ENCODE measurements at regions not wholly inside any gene's neighbourhood (a gene's known extent, or its start where the extent isn't known, plus 50 kb on each side); places are given as distances from the start of the nearest gene placed in this dataset.

DNA sequence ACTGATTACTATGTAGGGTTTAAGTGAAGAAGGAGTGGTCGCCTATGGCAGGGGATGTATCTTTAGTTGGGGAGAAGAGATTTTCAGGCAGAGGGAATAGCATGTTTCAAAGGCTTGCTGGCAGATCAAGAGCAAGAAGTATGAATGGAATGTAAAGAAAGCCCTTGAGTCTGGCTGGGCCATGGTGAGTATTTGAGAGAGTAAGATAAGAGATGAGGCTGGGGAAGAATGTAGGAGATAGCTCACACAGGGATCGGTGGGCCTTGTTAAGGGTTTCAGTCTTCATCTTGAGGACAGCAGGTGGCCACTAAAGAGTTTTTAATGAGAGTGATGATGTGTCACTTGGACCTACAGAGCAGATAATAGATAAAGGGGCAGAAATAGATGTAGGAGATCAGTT, 319.1 kb upstream of the RPS6KA3 start:
- H3K4me3 ChIP-seq (ENCODE audit: low read depth, low read length), result no peak overlapping the region
- no peak for TF ChIP-seq POLR2A (IDR thresholded peaks at IDR 0.05; ENCODE audit: extremely low read depth, insufficient read length)
- TF ChIP-seq, protein P1, sequence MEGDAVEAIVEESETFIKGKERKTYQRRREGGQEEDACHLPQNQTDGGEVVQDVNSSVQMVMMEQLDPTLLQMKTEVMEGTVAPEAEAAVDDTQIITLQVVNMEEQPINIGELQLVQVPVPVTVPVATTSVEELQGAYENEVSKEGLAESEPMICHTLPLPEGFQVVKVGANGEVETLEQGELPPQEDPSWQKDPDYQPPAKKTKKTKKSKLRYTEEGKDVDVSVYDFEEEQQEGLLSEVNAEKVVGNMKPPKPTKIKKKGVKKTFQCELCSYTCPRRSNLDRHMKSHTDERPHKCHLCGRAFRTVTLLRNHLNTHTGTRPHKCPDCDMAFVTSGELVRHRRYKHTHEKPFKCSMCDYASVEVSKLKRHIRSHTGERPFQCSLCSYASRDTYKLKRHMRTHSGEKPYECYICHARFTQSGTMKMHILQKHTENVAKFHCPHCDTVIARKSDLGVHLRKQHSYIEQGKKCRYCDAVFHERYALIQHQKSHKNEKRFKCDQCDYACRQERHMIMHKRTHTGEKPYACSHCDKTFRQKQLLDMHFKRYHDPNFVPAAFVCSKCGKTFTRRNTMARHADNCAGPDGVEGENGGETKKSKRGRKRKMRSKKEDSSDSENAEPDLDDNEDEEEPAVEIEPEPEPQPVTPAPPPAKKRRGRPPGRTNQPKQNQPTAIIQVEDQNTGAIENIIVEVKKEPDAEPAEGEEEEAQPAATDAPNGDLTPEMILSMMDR (IDR thresholded peaks at IDR 0.05; ENCODE audit: low read depth, low read length), result no peak
- no peak for TF ChIP-seq MYC (IDR thresholded peaks at IDR 0.05; ENCODE audit: low read depth, low read length)
- TF ChIP-seq, protein P2, sequence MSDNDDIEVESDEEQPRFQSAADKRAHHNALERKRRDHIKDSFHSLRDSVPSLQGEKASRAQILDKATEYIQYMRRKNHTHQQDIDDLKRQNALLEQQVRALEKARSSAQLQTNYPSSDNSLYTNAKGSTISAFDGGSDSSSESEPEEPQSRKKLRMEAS (IDR thresholded peaks at IDR 0.05; ENCODE audit: low read depth, low read length), result no peak
- no peak for DNase-seq (ENCODE audit: low read depth)

DNA sequence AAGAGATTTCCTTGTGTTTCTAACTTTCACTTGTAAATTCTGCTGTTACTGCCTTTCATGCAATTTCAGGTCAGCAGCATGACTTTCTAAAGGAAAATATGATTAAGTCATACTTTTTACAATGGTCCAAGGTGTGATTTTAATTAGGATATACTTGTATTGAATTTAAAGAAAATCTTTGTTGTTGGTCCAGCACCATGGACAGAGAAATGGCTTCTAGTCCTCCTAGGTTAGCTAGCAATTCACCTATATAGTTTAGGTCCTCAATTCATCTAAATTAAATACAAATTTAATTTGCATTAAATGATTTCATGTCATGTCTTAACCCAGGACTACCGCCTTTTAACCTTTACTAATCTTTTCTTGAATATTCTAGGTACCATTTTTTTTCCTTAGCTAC, 304.9 kb upstream of the RPS6KA3 start:
- peak; percentile 5 for DNase-seq (ENCODE audit: low read depth)
- TF ChIP-seq POLR2A (IDR thresholded peaks at IDR 0.05; ENCODE audit: extremely low read depth, insufficient read length), result no peak
- TF ChIP-seq, protein P1 (IDR thresholded peaks at IDR 0.05; ENCODE audit: low read depth, low read length), result no peak
- TF ChIP-seq MYC (IDR thresholded peaks at IDR 0.05; ENCODE audit: low read depth, low read length), result no peak
- TF ChIP-seq, protein P2 (IDR thresholded peaks at IDR 0.05; ENCODE audit: low read depth, low read length), result no peak

DNA sequence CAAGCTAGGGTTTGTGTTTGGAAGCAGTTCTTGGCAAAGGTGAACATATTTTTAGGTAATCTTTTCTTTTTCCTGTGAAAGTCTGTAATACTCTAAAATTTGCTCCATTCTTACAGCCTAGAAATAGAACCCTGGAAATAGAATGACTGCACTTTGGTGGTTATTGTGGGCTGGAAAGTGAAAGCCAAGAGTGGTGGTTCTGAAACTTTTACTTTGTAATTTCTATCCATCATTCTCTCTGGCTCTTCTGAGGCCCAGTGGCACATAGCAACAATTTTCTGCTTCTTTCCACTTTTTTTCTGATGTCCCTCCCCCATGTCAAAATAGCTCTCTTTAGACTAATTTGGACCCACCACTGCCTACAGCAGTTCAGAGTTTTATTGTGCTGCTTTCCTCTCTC, 300.4 kb upstream of the RPS6KA3 start:
- TF ChIP-seq MYC (IDR thresholded peaks at IDR 0.05; ENCODE audit: low read depth, low read length), result no peak
- no peak for TF ChIP-seq POLR2A (IDR thresholded peaks at IDR 0.05; ENCODE audit: extremely low read depth, insufficient read length)
- TF ChIP-seq, protein P1 (IDR thresholded peaks at IDR 0.05; ENCODE audit: low read depth, low read length), result no peak
- TF ChIP-seq, protein P2 (IDR thresholded peaks at IDR 0.05; ENCODE audit: low read depth, low read length), result no peak
- no peak for DNase-seq (ENCODE audit: low read depth)

More for the DNA sequence above, 304.9 kb upstream of the RPS6KA3 start:
- no peak overlapping the region for H3K4me3 ChIP-seq (ENCODE audit: low read depth, low read length)

DNA sequence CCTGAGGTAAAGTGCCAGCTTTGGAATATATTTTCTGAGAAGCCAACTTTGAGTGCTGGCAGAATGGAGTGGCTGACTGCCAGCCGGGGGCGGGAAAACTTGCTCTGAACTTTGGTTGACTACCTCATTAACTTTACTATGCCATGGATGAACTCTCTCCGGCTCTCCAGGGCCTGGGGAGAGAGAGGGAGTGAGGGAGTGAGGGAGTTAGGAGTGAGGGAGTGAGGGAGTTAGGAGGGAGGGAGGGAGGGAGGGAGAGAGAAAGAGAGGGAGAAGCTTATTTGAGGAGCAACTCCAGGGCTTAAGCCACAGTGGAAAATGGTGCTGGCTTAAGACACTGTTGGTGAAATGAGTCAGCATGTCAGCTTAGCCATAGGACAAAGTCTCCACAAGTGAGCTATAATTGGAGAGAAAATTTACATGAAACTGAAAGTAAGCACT, 280.9 kb upstream of the RPS6KA3 start:
- no peak overlapping the region for H3K4me3 ChIP-seq (ENCODE audit: low read depth, low read length)
- DNase-seq (ENCODE audit: low read depth), result peak; percentile 35
- TF ChIP-seq, protein P1 (IDR thresholded peaks at IDR 0.05; ENCODE audit: low read depth, low read length), result no peak

More for the DNA sequence above, 300.4 kb upstream of the RPS6KA3 start:
- no peak overlapping the region for H3K4me3 ChIP-seq (ENCODE audit: low read depth, low read length)

DNA sequence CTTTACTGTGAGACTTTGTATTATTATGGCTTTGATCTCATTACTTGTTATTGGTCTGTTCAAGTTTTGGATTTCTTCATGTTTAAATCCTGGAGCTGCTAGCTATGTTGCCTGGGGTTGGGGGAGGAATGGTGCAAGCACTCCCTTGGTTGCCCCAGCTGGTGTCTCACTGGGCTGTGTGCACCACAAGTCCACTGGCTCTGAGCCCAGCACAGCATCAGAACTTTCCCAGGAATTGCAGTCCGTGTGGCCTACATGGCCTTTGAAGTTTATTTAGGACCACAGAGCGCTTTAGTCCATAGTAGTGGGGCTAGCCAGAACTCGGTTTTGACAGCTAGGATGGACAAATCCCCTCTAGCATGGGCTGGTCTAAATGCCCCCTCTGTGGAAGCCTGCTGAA, 278.8 kb upstream of the RPS6KA3 start:
- no peak for DNase-seq (ENCODE audit: low read depth)
- TF ChIP-seq, protein P1 (IDR thresholded peaks at IDR 0.05; ENCODE audit: low read depth, low read length), result no peak
- no peak for TF ChIP-seq POLR2A (IDR thresholded peaks at IDR 0.05; ENCODE audit: extremely low read depth, insufficient read length)
- TF ChIP-seq, protein P2 (IDR thresholded peaks at IDR 0.05; ENCODE audit: low read depth, low read length), result no peak
- no peak for TF ChIP-seq MYC (IDR thresholded peaks at IDR 0.05; ENCODE audit: low read depth, low read length)
- H3K4me3 ChIP-seq (ENCODE audit: low read depth, low read length), result no peak overlapping the region

DNA sequence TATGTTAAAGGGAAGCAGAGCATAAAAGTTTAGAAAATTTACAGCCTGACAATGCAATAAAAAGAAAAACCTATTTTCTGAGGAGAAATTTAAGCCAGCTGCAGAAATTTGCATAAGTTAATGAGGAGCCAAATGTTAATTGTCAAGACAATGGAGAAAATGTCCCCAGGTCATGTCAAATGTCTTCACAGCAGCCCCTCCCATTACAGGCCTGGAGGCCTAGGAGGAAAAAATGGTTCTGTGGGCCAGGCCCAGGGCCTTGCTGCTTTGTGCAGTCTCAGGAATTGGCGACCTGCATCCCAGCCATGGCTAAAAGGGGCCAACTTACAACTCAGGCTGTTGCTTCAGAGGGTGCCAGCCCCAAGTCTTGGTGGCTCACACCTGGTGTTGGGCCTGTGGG, 275.4 kb upstream of the RPS6KA3 start:
- H3K4me3 ChIP-seq (ENCODE audit: low read depth, low read length), result no peak overlapping the region
- no peak for DNase-seq (ENCODE audit: low read depth)
- TF ChIP-seq POLR2A (IDR thresholded peaks at IDR 0.05; ENCODE audit: extremely low read depth, insufficient read length) (no peak), MYC (IDR thresholded peaks at IDR 0.05; ENCODE audit: low read depth, low read length) (no peak)
- TF ChIP-seq, protein P2 (IDR thresholded peaks at IDR 0.05; ENCODE audit: low read depth, low read length), result no peak
- TF ChIP-seq, protein P1 (IDR thresholded peaks at IDR 0.05; ENCODE audit: low read depth, low read length), result no peak

All from NB4 (cell line).